ENCODE measurements at regions not wholly inside any gene's neighbourhood (a gene's known extent, or its start where the extent isn't known, plus 50 kb on each side); places are given as distances from the start of the nearest gene placed in this dataset.

GRCh38 chr19:28874742-28875141 lies 338.2 kb downstream of the UQCRFS1 start:
- H3K4me1 ChIP-seq (ENCODE audit: control insufficient read depth in 1 of 2, low read depth in 2 of 2) = no peaks in the 10 kb centered on the region
- no peak overlapping the region for H3K4me3 ChIP-seq
- no peak for TF ChIP-seq CTCF (IDR thresholded peaks at IDR 0.05)
- no peaks in the 10 kb centered on the region for H3K27me3 ChIP-seq (replicated peaks; ENCODE audit: insufficient read depth)
- ATAC-seq (ENCODE audit: insufficient number of reproducible peaks, low FRiP score, low read depth) = no peak
- no peaks in the 10 kb centered on the region for H3K9me3 ChIP-seq
- DNase-seq (ENCODE audit: low spot score) = no peak
- H3K36me3 ChIP-seq = no peaks in the 10 kb centered on the region
- no peak overlapping the region for H3K27ac ChIP-seq

- H3K36me3 ChIP-seq = no peaks in the 10 kb centered on the region
- H3K9me3 ChIP-seq = no peaks in the 10 kb centered on the region
- DNase-seq (ENCODE audit: low spot score) (no peak), ATAC-seq (ENCODE audit: insufficient number of reproducible peaks, low FRiP score, low read depth) (no peak)
- H3K4me3 ChIP-seq = no peak overlapping the region
- H3K4me1 ChIP-seq (ENCODE audit: control insufficient read depth in 1 of 2, low read depth in 2 of 2) = no peaks in the 10 kb centered on the region
- TF ChIP-seq CTCF (IDR thresholded peaks at IDR 0.05) = no peak
- no peaks in the 10 kb centered on the region for H3K27me3 ChIP-seq (replicated peaks; ENCODE audit: insufficient read depth)
- H3K27ac ChIP-seq = no peak overlapping the region
These were observed 339.6 kb downstream of the UQCRFS1 start for GRCh38 chr19:28873301-28873700.

- H3K4me1 ChIP-seq (ENCODE audit: control insufficient read depth in 1 of 2, low read depth in 2 of 2) = no peaks in the 10 kb centered on the region
- H3K9me3 ChIP-seq = no peaks in the 10 kb centered on the region
- ATAC-seq (ENCODE audit: insufficient number of reproducible peaks, low FRiP score, low read depth) (no peak), DNase-seq (ENCODE audit: low spot score) (no peak)
- no peak overlapping the region for H3K4me3 ChIP-seq
- no peak overlapping the region for H3K27ac ChIP-seq
- no peaks in the 10 kb centered on the region for H3K27me3 ChIP-seq (replicated peaks; ENCODE audit: insufficient read depth)
- no peaks in the 10 kb centered on the region for H3K36me3 ChIP-seq
- no peak for TF ChIP-seq CTCF (IDR thresholded peaks at IDR 0.05)
These were observed 341.7 kb downstream of the UQCRFS1 start for GRCh38 chr19:28871099-28871725.

GRCh38 chr19:28869459-28869858 lies 343.5 kb downstream of the UQCRFS1 start:
- H3K36me3 ChIP-seq = no peaks in the 10 kb centered on the region
- DNase-seq (ENCODE audit: low spot score) = no peak
- TF ChIP-seq CTCF (IDR thresholded peaks at IDR 0.05) = no peak
- no peak for ATAC-seq (ENCODE audit: insufficient number of reproducible peaks, low FRiP score, low read depth)
- no peaks in the 10 kb centered on the region for H3K4me1 ChIP-seq (ENCODE audit: control insufficient read depth in 1 of 2, low read depth in 2 of 2)
- H3K9me3 ChIP-seq = no peaks in the 10 kb centered on the region
- no peak overlapping the region for H3K27ac ChIP-seq
- H3K27me3 ChIP-seq (replicated peaks; ENCODE audit: insufficient read depth) = no peaks in the 10 kb centered on the region
- H3K4me3 ChIP-seq = no peak overlapping the region

- no peaks in the 10 kb centered on the region for H3K36me3 ChIP-seq
These were observed 344.1 kb downstream of the UQCRFS1 start for GRCh38 chr19:28868836-28869235.

More at GRCh38 chr19:28868836-28869235, 344.1 kb downstream of the UQCRFS1 start:
- no peak for TF ChIP-seq CTCF (IDR thresholded peaks at IDR 0.05)
- Histone ChIP-seq H3K27ac (no peak overlapping the region), H3K9me3 (no peaks in the 10 kb centered on the region), H3K27me3 (replicated peaks; ENCODE audit: insufficient read depth) (no peaks in the 10 kb centered on the region), H3K4me1 (ENCODE audit: control insufficient read depth in 1 of 2, low read depth in 2 of 2) (no peaks in the 10 kb centered on the region), H3K4me3 (no peak overlapping the region)
- no peak for ATAC-seq (ENCODE audit: insufficient number of reproducible peaks, low FRiP score, low read depth)
- DNase-seq (ENCODE audit: low spot score) = no peak
